HepG2 (cell line): ENCODE measurements at regions not wholly inside any gene's neighbourhood (a gene's known extent, or its start where the extent isn't known, plus 50 kb on each side); places are given as distances from the start of the nearest gene placed in this dataset.

Experiments
- ATAC-seq: fragments of 200-7000 bp; cut with Tn5 transposase; 3 replicates; pipeline ENCODE4 v1.9.1; 2020; ENCODE audit warnings: mild to moderate bottlenecking, moderate library complexity
- BruUV-seq: library from RNA; stranded (reverse); fragments of 400-500 nt; replicated peaks from 2 replicates; lab custom pipeline; 2021; lab: Mats Ljungman, UMichigan
- CTCF ChIA-PET: fragments of 300-600 bp; formaldehyde crosslinking; extraction: SDS; loops from one replicate; lab custom pipeline; 2021; ENCODE audit warnings: low total read pairs, inconsistent platforms, low intra/inter-chr PET ratio; lab: Yijun Ruan, JAX
- POLR2A ChIA-PET: fragments of 350-600 bp; sonication (Branson Sonifier 250); formaldehyde crosslinking; loops from one replicate; lab custom pipeline; 2020; ENCODE audit warnings: antibody characterized with exemption, inconsistent platforms; lab: Yijun Ruan, JAX
- DNase-seq: peaks from one replicate; pipeline ENCODE4 v3.0.0-alpha.2; 2015; ENCODE audit warnings: low spot score
- FAIRE-seq: peaks from 3 replicates; lab custom pipeline; 2011; peaks lifted over from hg19 to GRCh38; lab: Jason Lieb, UNC
- H2AFZ ChIP-seq: one replicate; pipeline ENCODE4 v1.6.1; 2011; ENCODE audit warnings: low read length, inconsistent platforms
- H3K27ac ChIP-seq: fragments of 300-600 bp; 3 replicates; pipeline ENCODE4 v1.8.0; 2011; ENCODE audit warnings: mixed run types, mild to moderate bottlenecking, mixed read lengths, low read length, inconsistent platforms; ENCODE audit not compliant: insufficient read depth; ENCODE audit errors: extremely low read length
- H3K27me3 ChIP-seq, 2 experiments: fragments of 200-600 bp in 1 of 2; 2 replicates in 1 of 2; 3 replicates in 1 of 2; pipeline versions ENCODE4 v1.6.0 to v1.8.0; 2011; ENCODE audit warnings: low read length in 2 of 2, mild to moderate bottlenecking in 2 of 2, moderate library complexity in 2 of 2, inconsistent platforms in 1 of 2; ENCODE audit not compliant: insufficient read depth in 2 of 2, control insufficient read depth in 1 of 2
- H3K36me3 ChIP-seq, 2 experiments: fragments of 200-600 bp in 1 of 2; replicated peaks in 1 of 2; 2 replicates in 1 of 2; 3 replicates in 1 of 2; pipeline versions ENCODE4 v1.5.1 to v1.8.0; 2011; ENCODE audit warnings: low read length in 2 of 2, inconsistent platforms in 1 of 2; ENCODE audit not compliant: insufficient read depth in 2 of 2, control insufficient read depth in 1 of 2
- H3K4me1 ChIP-seq: 2 replicates; pipeline ENCODE4 v1.5.1; 2012; ENCODE audit warnings: low read length, inconsistent platforms; ENCODE audit not compliant: insufficient read depth
- H3K4me2 ChIP-seq: 2 replicates; pipeline ENCODE4 v1.6.0; 2011; ENCODE audit warnings: low read depth, low read length, inconsistent platforms
- H3K4me3 ChIP-seq, 3 experiments: fragments of 200-600 bp in 1 of 3; sonication (generic), shearing (Covaris generic) in 1 of 3; replicated peaks in 1 of 3; 2 replicates each; pipeline ENCODE4 v1.5.1; 2011 to 2016; ENCODE audit warnings: low read length in 3 of 3, inconsistent platforms in 2 of 3, low read depth in 2 of 3, mild to moderate bottlenecking in 2 of 3, control low read depth in 1 of 3, mixed read lengths in 1 of 3; ENCODE audit not compliant: insufficient read depth in 1 of 3
- H3K79me2 ChIP-seq: one replicate; pipeline ENCODE4 v1.6.1; 2011; ENCODE audit warnings: low read length, inconsistent platforms; ENCODE audit not compliant: insufficient read depth
- H3K9ac ChIP-seq: 2 replicates; pipeline ENCODE4 v1.6.0; 2011; ENCODE audit warnings: mild to moderate bottlenecking, low read depth, low read length, inconsistent platforms; ENCODE audit not compliant: insufficient read depth
- H3K9me3 ChIP-seq: 2 replicates; pipeline ENCODE4 v1.5.1; 2012; ENCODE audit warnings: mild to moderate bottlenecking, low read length
- H4K20me1 ChIP-seq: 2 replicates; pipeline ENCODE4 v1.6.0; 2011; ENCODE audit warnings: inconsistent platforms, mild to moderate bottlenecking, low read length, moderate library complexity; ENCODE audit not compliant: insufficient read depth
- EEA1 ChIP-seq: sonication (generic); formaldehyde crosslinking; IDR thresholded peaks from 2 replicates; pipeline ENCODE4 v1.5.1; 2020; ENCODE audit warnings: mild to moderate bottlenecking, missing genetic modification reagents, borderline replicate concordance
- IRF2 ChIP-seq: IDR thresholded peaks from 2 replicates; pipeline ENCODE4 v1.6.1; 2018; ENCODE audit warnings: missing genetic modification reagents, missing compliant biosample characterization
- NFKBIZ ChIP-seq: IDR thresholded peaks from 2 replicates; pipeline ENCODE4 v1.6.1; 2018; ENCODE audit warnings: missing genetic modification reagents, missing compliant biosample characterization
- PHF21A ChIP-seq: sonication (generic); formaldehyde crosslinking; IDR thresholded peaks from 2 replicates; pipeline ENCODE4 v1.5.0; 2020; ENCODE audit warnings: mild to moderate bottlenecking, missing genetic modification reagents
- PITX1 ChIP-seq: sonication (generic); formaldehyde crosslinking; IDR thresholded peaks from 2 replicates; pipeline ENCODE4 v1.5.1; 2020; ENCODE audit warnings: mild to moderate bottlenecking, missing genetic modification reagents
- SKI ChIP-seq: fragments of 450-650 bp; IDR thresholded peaks from one replicate; pipeline ENCODE4 v1.6.1; 2018; ENCODE audit warnings: mild to moderate bottlenecking; ENCODE audit not compliant: partially characterized antibody
- ZBTB37 ChIP-seq: sonication (generic); formaldehyde crosslinking; IDR thresholded peaks from 2 replicates; pipeline ENCODE4 v1.4.0; 2020; ENCODE audit warnings: mild to moderate bottlenecking, missing genetic modification reagents
- ZNF292 ChIP-seq: sonication (generic); formaldehyde crosslinking; IDR thresholded peaks from 2 replicates; pipeline ENCODE4 v1.8.1; 2022; ENCODE audit warnings: mild to moderate bottlenecking, low read depth, missing genetic modification reagents, borderline replicate concordance
- ZNF510 ChIP-seq: sonication (generic); formaldehyde crosslinking; IDR thresholded peaks from 2 replicates; pipeline ENCODE4 v1.4.0; 2020; ENCODE audit warnings: low read depth, mild to moderate bottlenecking, missing genetic modification reagents
- ZNF512 ChIP-seq: sonication (generic); formaldehyde crosslinking; IDR thresholded peaks from 2 replicates; pipeline ENCODE4 v1.4.0; 2020; ENCODE audit warnings: mild to moderate bottlenecking, missing genetic modification reagents
- ZNF557 ChIP-seq: sonication (generic); formaldehyde crosslinking; IDR thresholded peaks from 2 replicates; pipeline ENCODE4 v1.4.0; 2020; ENCODE audit warnings: missing genetic modification reagents
- ZNF572 ChIP-seq: sonication (generic); formaldehyde crosslinking; IDR thresholded peaks from 2 replicates; pipeline ENCODE4 v1.5.1; 2020; ENCODE audit warnings: mild to moderate bottlenecking, missing genetic modification reagents
- in situ Hi-C: cut with HindIII; loops from 2 replicates; pipeline ENCODE4 v1.10.0; 2017; ENCODE audit warnings: low pct_unique_long_range_greater_than_20kb; ENCODE audit not compliant: extremely low pct_ligation_motif_present
- intact Hi-C: fragments of 100-400 bp; cut with micrococcal nuclease; formaldehyde crosslinking; loops from one replicate; pipeline ENCODE4 v1.10.0; 2022; ENCODE audit not compliant: unreplicated experiment
- TF ChIP-seq, protein P1 (sequence below): sonication (generic); formaldehyde crosslinking; IDR thresholded peaks from 2 replicates; pipeline ENCODE4 v1.4.0; 2020; ENCODE audit warnings: missing genetic modification reagents

GRCh38 chr13:88384542-88384941 is 713.4 kb downstream of the SLITRK5 start:
- no peak overlapping the region for H3K4me2 ChIP-seq
- H3K4me1 ChIP-seq, result no peaks in the 10 kb centered on the region
- no TSS peak for BruUV-seq
- H3K9ac ChIP-seq, result no peak overlapping the region
- no peak for FAIRE-seq
- H2AFZ ChIP-seq, result no peak overlapping the region
- in situ Hi-C loops (no loop called here), intact Hi-C loops (no loop called here)
- peaks cover 23% of the 10 kb centered on the region; the same call in 1 of the 2 replicates for H3K9me3 ChIP-seq
- no peaks in the 10 kb centered on the region for H3K79me2 ChIP-seq
- H3K27me3 ChIP-seq, result no peaks in the 10 kb centered on the region
- no peaks in the 10 kb centered on the region for H4K20me1 ChIP-seq
- H3K36me3 ChIP-seq, result no peaks in the 10 kb centered on the region
- no peak overlapping the region for H3K27ac ChIP-seq
- H3K4me3 ChIP-seq, result no peak overlapping the region
- CTCF ChIA-PET, result no interaction called here
- DNase-seq, result no peak
- no peak for ATAC-seq
- TF ChIP-seq SKI (no peak), EEA1 (no peak), NFKBIZ (CRISPR knock-in tag) (no peak), ZNF510 (CRISPR knock-in tag) (no peak), ZBTB37 (CRISPR knock-in tag) (no peak), ZNF292 (CRISPR knock-in tag) (no peak)
- TF ChIP-seq, protein P1, sequence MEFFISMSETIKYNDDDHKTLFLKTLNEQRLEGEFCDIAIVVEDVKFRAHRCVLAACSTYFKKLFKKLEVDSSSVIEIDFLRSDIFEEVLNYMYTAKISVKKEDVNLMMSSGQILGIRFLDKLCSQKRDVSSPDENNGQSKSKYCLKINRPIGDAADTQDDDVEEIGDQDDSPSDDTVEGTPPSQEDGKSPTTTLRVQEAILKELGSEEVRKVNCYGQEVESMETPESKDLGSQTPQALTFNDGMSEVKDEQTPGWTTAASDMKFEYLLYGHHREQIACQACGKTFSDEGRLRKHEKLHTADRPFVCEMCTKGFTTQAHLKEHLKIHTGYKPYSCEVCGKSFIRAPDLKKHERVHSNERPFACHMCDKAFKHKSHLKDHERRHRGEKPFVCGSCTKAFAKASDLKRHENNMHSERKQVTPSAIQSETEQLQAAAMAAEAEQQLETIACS, result no peak
- TF ChIP-seq, all 625 proteins: peak for 0
- POLR2A ChIA-PET, result no interaction called here

- Histone ChIP-seq H3K79me2 (no peaks in the 10 kb centered on the region), H3K27ac (no peak overlapping the region)
- CTCF ChIA-PET, result no interaction called here
- intact Hi-C loops, result no loop called here
- ATAC-seq, result no peak
- TF ChIP-seq ZNF572, result no peak
- no peak for TF ChIP-seq PHF21A (CRISPR knock-in tag)
- TF ChIP-seq ZNF512 (CRISPR knock-in tag), result no peak
- TF ChIP-seq PITX1 (CRISPR knock-in tag), result no peak
- no peak for TF ChIP-seq IRF2 (CRISPR knock-in tag)
- no peak for TF ChIP-seq ZNF557
- TF ChIP-seq, all 625 proteins: peak for 0
- Histone ChIP-seq H3K36me3 (no peaks in the 10 kb centered on the region), H3K9me3 (peaks cover 8% of the 10 kb centered on the region; the same call in 1 of the 2 replicates), H2AFZ (no peak overlapping the region), H3K27me3 (no peaks in the 10 kb centered on the region), H3K4me3 (no peak overlapping the region), H3K4me1 (no peaks in the 10 kb centered on the region), H4K20me1 (no peaks in the 10 kb centered on the region), H3K4me2 (no peak overlapping the region), H3K9ac (no peak overlapping the region)
- no TSS peak for BruUV-seq
- POLR2A ChIA-PET, result no interaction called here
- in situ Hi-C loops, result no loop called here
- DNase-seq, result no peak
- FAIRE-seq, result no peak
Observed at GRCh38 chr13:88395804-88396203, 724.6 kb downstream of the SLITRK5 start.
